GM18517 (cell line): ENCODE measurements at regions not wholly inside any gene's neighbourhood (a gene's known extent, or its start where the extent isn't known, plus 50 kb on each side); places are given as distances from the start of the nearest gene placed in this dataset.
"Not testable (repeated sequence)": the region's sequence is repeated elsewhere in the genome, so short reads cannot be mapped to it uniquely, and the experiment has no call there.

Experiments
- ATAC-seq: cut with Tn5 transposase; IDR thresholded peaks from one replicate; pipeline ENCODE4 v1.9.1; 2021; ENCODE audit warnings: mild to moderate bottlenecking, moderate library complexity; ENCODE audit not compliant: unreplicated experiment

- ATAC-seq: no peak
These were observed 936.6 kb upstream of the FANCL start for GRCh38 chr2:59177748-59178147.

DNA sequence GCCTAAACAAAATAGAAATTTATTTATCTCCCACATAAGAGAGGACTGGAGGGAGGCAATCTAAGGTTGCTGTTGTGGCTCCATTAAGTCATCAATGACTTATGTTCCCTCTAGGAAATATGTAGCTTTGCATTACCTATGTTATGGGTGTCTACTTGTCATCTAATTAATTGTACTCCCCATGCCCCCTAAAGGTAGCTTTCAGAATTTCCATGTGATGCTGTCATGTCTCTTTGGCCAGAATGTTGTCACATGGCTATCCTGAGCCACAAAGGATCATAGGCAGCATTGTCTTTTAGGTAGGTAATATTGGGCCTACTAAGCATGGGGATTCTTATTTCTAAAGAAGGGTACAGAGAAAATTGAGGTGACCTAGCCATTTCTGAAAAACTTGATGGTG lies 935.6 kb upstream of the FANCL start:
- ATAC-seq: peak; percentile 58

DNA sequence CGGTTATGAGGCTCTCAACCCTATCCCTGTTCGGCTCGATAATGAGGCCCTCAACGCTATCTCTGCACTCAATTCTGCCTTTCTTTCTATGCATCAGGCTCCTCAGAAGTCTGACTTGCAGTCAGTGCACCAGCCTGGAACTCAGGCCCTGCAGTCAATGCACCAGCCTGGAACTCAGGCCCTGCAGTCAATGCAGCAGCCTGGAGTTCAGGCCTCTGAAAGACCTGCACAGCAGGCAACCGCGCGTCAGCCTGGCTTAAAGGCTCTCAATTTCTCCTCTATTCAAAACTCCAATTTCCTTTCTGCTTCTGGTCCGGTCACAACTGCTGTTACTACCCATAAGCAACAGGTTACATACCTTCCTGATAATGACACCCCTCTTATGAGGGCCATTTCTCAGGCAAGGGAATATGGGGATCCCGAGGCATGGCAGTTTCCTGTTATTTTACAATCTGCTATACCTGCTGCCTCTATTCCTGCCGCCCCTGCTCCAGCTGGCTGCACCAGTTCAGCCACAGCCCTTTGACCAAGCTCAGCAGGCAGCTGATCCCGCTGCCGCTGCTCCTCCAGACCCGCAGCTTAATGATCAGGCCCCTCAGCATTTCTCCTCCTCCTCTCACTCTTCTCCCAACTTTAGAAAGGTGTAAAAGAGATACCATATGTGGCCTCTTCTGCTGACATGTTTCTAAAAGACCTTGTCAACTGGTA lies 933.6 kb upstream of the FANCL start:
- no peak for ATAC-seq

DNA sequence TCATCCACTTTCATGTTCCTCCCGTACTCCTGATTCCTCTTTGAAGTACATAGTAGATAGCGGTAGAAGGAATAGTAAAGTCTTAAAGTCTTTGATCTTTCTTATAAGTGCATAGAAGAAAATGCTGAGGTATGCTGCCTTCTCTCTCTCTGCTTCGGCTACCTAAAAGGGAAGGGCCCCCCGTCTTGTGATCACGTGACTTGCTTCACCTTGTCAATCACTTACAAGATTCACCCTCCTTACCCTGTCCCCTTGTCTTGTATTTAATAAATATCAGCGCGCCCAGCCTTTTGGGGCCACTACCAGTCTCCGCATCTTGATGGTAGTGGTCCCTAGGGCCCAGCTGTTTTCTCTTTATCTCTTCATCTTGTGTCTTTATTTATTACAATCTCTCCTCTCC lies 932.2 kb upstream of the FANCL start:
- no peak for ATAC-seq

GRCh38 chr2:59171019-59171418 lies 929.9 kb upstream of the FANCL start:
- no peak for ATAC-seq

GRCh38 chr2:59168766-59169165 lies 927.6 kb upstream of the FANCL start:
- no peak for ATAC-seq

DNA sequence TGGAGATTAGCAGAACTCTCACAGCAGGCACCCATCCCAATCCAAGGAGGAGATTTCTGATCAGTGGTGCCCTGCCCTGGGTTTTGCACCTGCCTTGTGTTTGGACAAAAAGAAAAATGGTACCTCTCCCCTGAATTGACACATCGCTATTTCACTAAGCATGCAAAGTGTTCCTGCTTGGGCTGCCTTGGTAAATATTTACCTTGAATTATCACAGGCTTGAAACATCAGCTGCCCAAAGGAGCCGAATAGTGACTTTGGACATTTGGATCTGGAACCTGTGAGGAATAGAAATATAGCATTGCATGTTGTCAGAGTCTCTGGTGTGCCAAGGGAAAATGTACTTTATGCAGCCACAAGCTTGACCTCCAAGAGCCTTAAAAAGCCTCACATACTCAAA lies 926.4 kb upstream of the FANCL start:
- ATAC-seq: no peak

GRCh38 chr2:59157908-59158307 lies 916.8 kb upstream of the FANCL start:
- ATAC-seq: not testable (repeated sequence)

- ATAC-seq: no peak
These were observed 910.7 kb upstream of the FANCL start for GRCh38 chr2:59151805-59152204.

DNA sequence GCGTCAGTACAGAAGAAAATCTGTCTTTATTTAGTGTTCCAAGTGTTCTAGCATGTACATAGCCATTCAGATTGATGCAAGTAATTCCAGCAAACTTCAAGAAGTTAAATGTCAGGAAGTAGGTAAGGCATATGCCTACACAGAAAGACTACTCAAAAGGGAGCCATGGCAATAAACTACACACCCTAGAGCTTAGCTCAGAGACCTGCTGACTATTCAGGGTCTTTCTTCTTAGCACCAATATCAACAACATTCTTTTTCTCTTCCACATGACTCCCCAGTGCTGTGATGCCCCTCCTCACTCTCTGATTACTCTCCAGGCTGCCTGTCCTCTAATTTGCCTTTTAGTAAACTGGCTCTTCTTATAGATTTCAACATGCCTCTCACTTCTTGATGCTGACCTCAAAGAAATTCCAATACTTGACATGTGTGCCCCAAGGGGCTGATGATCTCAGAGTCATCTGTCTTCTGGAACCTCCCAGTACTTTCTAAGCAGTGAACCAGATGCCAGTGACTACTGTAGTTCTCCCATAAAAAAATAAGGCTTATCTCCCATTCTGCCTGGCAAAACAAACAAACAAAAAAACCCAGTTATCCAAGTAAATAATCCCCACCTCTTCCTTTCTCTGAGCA lies 909.2 kb upstream of the FANCL start:
- no peak for ATAC-seq

DNA sequence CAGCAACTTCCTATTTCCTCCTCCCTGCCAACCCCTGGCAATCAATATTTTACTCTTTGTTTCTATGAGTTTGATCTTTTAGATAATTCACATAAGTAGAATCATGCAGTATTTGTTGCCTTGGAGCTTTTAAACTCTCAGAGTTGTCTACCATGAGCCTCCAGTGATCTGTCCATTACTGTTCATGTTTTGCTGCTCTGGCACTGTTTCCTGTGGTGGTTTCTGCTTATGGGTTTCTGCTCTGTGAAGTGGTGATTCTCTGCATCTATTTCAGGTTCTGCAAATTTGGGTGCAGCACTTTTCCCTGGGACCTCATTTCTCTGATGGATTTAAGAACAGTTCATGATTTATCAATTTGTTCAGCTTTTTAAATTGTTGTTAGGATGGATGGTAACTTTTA lies 908.1 kb upstream of the FANCL start:
- no peak for ATAC-seq

DNA sequence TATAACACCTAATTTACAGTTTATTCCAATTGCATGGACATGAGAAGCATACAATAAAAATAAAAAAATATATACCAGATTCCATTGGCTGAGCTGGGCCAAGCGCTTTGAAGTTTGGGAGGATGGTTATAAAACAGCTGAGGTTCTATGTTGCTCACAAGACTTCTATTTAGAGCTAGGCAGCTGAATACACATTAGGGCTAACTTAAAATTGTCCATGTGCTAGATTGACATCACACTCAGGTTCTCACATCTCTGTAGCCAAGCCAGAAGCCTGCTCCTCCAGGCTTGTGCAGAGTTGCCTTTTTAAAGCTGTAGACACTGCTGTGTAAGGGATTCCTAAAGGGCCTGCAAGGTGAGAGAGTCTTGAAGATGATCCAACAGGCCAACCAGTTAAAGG lies 871.1 kb upstream of the FANCL start:
- ATAC-seq: no peak

GRCh38 chr2:59096973-59097372 lies 855.8 kb upstream of the FANCL start:
- ATAC-seq: no peak

DNA sequence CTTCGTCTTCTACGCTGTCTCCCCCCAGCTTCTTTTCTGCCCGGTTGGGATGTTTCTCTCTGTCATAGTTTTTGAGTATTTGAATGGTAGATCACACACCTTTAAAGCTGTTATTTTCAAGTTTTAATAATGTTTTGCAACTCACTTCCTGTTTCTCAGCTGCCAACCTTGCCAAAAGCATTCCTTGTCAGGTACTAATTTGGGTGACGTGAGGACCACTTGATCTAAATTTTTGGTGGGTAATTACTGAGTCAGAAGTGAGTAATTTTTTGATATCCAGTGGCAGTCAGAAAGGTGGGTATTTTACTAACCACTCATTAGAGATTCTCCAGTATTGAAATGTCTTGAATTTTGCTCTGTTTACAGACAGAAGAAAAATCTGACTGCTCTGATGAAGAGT lies 852.4 kb upstream of the FANCL start:
- no peak for ATAC-seq

- ATAC-seq: no peak
These were observed 843.2 kb upstream of the FANCL start for GRCh38 chr2:59084326-59084725.

DNA sequence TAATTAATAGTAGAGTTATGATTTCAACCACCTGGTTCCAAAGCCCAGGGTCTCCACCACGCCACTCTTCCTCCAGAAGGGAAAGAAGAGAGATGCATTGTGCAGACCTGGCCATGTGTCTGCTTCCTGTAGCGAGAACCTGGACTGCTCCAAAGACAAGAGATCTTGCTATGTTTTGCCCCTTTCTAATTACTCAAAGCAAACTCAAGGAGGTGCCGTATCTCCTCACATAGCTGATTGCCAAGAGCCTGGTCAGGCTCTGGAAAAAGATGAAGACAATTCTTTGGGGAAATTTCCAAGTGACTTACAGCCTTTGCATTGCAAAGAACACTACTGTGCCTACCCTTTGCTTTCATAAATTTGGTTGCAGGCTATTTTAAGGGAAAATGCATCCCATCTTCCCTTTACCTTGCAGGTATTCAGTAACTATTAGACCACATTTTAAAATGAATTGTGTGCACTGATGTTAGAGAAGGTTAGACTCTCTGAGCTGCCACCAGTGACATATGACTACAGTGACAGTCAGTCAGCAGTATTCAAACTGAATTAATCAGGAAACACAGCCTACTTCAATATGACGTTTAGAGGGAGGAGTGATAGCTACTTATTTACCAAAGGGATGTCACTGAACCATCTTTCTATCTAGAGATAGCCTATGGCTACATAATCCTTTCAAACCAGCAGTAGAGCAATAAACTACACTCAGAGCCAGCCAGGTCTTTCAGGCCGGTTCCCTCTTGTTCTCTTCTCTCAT lies 842.1 kb upstream of the FANCL start:
- ATAC-seq: no peak

DNA sequence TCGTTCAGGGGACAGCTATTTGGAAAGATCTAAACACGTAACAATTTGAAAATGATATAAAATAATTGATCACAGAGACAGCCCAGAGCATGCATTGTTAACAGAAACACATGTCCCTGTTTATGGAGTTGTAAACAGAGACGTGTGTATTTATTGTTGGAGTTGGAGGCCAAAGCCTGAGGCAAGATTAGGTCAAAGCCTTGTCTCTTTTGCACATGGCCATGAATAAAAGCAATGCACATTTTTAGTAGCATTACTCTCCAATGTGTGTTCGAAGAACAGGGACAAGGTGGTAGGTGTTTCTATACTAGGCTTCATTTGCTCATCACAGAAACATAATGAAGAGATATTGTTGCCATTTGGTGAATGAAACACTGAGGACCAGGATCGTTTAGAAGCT lies 841.5 kb upstream of the FANCL start:
- no peak for ATAC-seq

DNA sequence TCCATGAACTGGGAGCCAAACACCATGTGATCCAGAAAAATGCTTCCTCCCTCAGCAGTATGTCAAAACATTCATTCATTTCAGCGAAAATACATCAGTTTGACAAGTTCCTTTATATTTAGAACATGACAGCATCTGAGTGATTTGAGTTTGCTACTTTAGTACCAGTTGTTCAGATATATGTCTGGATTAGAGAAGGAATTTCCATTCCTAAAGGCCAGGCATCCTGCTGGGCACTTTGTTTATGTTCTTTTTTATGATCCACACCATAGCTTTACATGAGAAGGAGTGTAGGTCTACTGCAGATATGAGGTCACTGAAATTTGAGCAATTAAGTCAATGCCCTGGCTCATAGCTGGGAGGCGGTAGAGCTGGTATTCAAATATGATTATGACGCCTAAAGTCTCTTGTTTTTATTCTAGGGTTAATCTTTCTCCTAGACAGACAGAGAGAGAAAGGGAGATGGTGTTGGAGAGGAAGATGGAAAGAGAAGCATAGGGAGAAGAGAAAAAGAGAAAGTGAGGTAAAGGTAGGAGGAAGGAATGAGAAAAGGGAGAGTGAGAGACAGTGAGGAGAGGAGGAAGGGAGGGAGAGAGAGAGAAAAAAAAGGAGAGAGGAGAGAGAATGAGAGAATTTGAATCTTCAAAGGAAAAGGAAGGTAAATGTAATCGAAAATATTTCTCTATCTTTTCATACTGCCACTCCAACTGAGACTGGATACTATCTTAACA lies 839.5 kb upstream of the FANCL start:
- ATAC-seq: no peak

GRCh38 chr2:59077981-59078531 lies 836.9 kb upstream of the FANCL start:
- ATAC-seq: no peak

- ATAC-seq: no peak
These were observed 836.1 kb upstream of the FANCL start for GRCh38 chr2:59077026-59077725.
